T-helper 9 cell (primary cell): ENCODE measurements at regions not wholly inside any gene's neighbourhood (a gene's known extent, or its start where the extent isn't known, plus 50 kb on each side); places are given as distances from the start of the nearest gene placed in this dataset.
"Not testable (repeated sequence)": the region's sequence is repeated elsewhere in the genome, so short reads cannot be mapped to it uniquely, and the experiment has no call there.

Source experiments
- DNase-seq: peaks from one replicate; pipeline ENCODE4 v3.0.0-alpha.2; 2020

DNA sequence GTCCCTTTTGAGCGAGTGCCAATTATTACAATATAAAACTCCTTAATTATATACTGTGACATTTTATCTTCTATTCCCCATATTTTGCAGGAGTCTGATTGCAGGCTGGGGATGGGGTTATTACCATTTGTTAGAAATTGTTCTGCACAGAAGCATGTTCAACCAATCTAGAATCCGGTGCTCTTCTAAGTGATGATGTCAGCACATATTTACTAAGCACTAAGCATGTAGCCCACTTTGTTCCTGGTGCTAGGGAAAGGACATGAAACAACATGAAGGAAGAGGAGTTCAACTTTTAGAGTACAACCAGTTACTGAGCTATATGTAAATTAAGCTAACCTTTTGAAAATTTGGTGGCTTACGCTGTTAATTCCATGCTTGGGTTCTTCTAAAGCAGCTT is 52.8 kb upstream of the IL1RAPL2 start:
- no peak for DNase-seq

DNA sequence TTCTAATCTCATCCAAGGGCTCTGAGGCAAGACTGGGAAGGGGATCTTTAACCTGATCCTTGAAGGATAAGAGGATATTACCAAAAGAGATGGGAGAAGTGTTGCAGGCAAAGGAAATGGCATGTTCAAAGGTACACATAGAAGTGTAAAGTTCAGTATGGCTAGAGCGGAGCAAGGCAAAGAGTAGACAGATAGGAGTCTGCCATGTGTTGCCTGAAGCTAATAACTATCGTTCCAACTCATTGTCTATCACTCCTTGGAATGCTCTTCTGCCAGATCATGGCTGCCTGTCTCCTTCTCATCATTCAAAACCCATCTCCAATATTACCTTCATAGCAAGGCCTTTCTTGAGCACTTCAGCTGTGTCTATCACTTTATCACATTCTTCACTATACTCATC is 55.2 kb upstream of the IL1RAPL2 start:
- no peak for DNase-seq

DNA sequence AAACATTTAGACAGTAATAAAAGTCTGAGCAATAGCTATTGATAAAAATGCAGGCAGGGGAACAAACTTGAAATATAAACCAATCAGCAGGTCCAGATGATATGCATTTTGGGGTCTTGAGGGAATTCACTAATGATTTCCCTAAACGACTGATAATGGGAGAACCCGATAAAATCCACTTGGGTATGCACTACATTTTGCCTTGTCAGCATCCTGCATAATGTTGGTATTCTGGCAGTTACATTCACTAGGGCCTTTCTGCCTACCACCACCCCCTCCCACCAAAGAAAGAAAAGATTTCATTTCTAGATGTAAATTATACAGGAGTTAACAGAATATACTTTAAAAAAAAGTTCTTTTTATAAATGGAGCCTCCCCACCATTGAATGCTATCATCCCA is 63.5 kb upstream of the IL1RAPL2 start:
- no peak for DNase-seq

DNA sequence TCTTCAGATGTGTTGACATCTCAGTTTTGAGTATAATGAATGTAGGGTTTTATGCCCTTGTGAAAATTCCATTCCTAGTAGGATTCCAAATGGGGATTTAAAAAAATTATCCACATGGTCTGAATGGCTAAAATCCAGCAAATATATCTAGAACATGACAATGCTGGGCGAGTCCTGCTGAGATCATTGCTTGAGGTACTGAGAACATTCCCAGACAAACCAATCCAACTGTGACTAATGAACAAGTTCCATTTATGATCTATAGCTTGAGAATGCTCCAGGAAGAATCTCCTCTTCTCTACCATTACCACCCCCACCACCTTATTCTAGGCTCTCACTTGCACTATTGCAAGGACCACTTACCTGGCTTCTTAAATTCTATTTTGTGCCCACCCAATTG is 77.2 kb upstream of the IL1RAPL2 start:
- DNase-seq = no peak

DNA sequence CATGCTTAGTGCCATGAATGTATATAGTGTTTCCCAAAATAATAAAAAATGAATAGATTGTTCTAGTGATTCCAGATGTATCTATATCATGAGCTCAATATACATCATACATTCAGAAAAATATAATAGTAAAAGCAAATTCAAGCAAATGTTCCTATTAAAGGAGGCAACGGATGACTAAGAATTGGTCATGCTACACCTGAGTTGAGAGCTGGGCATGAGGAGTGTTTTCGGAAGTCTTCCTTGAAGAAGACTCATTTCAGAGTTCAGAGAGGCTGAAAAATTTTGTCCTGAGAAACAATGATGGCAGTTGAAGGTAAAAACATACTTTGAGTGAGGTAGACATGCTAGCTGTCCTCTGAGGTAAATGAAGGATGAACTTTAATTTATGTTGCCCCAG is 79.3 kb upstream of the IL1RAPL2 start:
- DNase-seq = no peak

DNA sequence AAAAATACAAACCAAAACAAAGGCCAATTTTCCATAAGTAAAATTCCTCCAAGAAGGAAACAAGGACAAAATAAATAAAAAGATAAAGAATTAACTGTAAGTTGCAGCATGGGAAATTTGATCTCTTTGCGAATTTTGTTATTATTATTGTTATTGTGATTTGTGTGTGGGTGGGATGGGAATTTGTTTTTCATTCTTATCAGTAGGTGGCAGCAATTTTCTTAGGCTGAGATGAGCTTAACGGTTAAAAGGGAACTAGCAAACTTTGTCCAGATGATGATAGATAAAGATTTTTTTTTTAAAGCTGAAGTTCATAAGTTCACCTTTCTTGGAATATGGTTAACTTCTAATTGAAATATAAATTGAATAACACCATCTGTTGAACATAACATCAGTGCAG is 83.2 kb upstream of the IL1RAPL2 start:
- DNase-seq = no peak

DNA sequence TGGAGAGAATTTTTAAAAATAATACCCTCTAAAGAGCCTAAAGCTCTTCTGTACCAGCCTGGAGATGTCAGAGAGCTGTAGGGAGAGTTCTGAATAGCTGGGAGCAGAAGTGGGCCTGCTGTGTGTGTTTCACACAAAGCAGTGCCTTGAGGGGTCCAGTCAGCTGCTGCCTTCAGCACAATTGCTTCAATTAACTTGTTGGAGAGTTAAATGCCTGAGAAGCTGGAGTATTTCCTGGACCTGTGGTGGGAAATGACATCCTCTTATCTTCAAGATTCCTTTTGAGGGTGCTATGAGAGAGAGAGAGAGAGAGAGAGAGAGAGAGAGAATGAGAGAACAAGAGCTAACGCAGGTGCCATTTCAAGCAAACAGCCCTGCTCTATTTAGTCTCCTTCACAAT is 96.2 kb upstream of the IL1RAPL2 start:
- DNase-seq = no peak

DNA sequence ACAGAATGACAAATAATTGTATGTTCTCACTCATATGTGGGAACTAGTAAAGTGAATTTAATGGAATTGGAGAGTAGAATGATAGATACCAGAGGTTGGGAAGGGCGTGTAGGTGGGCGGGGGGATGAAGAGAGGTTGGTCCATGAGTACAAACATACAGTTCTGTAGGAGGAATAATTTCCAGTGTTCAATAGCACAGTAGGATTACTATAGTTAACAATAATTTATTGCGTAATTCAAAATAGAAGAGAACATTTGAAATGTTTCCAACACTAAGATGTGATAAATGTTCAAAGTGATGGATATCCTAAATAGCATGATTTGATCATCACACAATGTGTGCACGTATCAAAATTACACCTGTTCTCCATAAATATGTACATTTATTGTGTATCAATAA is 106.2 kb upstream of the IL1RAPL2 start:
- DNase-seq = no peak

DNA sequence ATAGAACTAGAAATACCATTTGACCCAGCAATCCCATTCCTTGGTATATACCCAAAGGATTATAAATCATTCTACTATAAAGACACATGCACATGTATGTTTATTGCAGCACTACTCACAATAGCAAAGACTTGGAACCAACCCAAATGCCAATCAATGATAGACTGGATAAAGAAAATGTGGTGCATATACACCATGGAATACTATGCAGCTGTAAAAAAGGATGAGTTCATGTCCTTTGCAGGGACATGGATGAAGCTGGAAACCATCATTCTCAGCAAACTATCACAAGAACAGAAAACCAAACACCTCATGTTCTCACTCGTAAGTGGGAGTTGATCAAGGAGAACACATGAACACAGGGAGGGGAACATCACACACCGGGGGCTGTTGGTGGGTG is 108.9 kb upstream of the IL1RAPL2 start:
- not testable (repeated sequence) for DNase-seq

DNA sequence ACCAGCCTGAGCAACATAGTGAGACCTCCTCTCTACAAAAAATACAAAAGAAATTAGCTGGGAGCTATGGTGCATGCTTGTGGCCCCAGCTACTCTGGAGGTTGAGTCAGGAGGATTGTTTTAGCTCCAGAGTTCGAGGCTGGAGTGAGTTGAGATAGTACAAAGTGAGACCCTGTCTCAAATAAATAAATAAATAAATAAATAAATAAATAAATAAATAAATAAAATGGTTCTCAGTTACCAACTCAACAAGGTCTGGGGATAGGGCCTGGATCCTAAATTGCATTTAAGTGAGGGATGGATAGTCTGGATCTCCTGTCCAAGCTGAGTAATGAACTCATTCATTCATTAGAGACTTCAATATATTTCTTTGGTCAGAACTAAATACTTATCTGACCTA is 115.7 kb upstream of the IL1RAPL2 start:
- DNase-seq = no peak

DNA sequence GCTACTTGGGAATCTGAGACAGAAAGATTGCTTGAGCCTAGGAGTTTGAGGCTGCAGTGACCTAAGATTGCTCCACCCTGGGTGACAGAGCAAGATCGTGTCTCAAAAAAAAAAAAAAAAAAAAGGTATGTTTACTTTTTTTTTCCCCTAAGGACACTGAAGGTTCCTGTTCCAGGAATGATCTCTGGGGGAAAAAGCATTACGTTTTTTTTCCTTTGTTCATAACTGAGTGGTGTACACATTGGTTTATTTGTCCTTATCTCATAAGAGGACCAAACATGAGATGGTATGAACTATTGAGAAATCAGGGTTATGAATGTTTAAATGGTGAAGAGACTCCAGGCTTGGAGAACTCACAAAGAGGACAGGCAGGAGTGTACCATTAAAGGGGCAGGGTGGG is 120.4 kb upstream of the IL1RAPL2 start:
- DNase-seq = no peak

DNA sequence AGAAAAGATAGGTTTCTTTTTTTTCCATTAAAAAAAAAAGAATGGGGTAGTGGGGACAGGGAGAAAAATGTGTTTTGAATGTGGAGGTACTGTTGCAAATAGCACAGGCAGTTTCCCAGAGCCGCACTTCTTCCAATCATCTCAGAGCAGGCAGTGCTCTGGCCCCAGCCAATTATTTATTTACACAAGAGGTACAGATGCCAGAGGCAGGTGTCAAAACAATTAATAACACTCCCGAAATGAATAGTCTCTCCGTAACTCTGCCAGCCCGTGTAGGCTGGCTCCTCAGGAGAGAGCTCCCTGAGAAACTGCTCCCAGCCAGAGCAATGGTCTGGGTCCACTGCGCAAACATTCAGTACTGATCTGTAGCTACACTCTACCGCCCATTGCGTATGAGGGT is 130.8 kb upstream of the IL1RAPL2 start:
- no peak for DNase-seq

DNA sequence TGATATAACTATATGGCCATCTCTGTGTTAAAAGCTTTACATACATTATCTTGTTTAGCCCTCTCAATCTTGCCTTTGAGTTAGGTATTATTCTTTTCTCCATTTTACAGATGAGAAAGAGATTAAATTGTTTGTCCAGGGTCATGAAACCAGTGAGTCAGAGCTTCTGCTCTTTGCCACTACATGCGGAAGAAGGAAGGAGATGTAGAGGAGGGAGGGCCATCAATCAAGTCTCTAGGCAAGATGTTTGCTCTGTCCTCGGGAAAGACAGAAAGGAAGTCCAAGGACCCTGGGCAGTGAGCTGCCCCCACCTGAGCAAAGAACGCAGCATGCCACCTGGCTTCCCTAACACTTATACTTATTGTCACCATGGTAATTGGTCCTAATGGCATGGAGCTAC is 133.7 kb upstream of the IL1RAPL2 start:
- DNase-seq = no peak

DNA sequence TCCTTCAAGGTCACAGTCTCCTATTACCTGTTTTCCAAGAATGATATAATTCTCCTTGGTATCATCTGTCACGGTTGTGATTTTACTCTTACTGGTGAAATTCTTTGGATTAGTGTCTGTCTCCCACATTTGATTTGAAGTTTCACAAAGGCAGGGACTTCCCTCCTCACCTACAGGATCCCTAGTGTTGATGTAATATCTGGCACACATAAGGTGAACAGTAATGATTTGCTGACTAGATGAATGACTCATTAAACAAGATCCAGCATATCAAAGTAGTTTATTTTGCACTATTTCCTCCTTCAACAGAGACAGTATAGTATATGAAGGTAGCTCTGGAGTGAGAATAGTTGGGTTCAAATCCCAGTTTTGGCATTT is 135.3 kb upstream of the IL1RAPL2 start:
- DNase-seq = no peak

DNA sequence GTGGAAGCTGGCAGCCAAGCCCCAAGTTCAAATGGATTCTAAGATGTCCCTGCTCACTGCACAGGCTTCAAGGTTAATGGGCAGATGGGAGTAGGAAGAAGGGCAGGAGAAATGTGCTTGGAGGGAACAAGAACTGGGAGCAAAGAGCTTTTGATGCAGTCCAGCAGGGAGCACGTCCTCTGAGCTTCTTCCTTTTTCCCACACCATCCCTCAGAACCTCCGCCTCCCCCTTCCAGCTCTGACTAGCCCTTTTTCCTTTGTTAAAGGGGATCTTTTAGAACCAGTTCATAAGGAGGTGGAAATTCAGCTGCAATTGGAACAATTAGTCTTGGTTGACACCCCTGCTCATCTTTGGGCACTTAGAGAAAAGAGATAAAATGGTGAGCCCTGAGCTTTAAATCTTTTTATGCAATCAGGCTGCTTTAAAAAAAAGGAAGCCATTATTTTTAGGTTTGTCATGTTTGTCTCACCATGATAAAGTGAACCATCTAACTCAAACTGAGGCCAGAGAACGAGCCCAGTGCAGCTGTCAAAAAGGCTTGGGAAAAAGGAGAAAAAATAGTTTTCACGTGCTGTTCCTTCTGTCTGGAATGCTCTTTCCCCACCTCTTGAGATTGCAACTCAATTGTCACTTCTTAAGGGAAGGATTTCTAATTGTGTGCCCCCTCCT is 135.8 kb upstream of the IL1RAPL2 start:
- DNase-seq = no peak

DNA sequence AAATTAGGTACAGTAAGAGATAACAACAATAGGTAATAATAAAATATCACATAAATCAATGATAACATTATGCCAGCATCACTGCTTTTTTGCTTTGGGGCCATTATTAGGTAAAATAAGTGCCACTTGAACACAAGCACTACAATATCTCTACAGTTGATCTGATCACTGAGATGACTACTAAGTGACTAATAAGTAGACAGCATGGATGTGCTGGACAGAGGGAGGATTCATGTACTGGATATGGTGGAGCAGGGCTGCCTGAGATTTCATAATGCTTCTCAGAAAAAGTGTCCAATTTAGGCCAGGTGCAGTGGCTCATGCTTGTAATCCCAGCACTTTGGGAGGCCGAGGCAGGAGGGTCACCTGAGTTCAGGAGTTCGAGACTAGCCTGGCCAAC is 137.8 kb upstream of the IL1RAPL2 start:
- DNase-seq = no peak

DNA sequence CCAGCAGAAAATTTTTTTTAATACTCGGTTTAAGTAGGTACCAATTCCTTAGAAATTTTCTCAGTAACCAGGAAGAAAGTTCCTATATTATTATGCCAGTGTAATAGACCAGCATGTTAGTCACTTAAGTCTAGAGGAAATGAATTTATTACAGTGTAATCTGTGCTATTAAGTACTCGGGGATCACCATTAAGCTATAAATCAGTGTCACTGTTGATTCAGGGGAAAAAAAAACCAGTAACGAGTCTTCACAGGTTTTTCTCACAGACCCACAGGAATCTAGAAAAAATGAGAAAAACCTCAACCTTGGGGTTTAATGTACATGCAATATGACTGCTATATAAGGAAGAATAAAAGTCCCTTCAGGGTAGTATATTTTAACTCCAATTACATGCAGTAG is 138.3 kb upstream of the IL1RAPL2 start:
- no peak for DNase-seq

DNA sequence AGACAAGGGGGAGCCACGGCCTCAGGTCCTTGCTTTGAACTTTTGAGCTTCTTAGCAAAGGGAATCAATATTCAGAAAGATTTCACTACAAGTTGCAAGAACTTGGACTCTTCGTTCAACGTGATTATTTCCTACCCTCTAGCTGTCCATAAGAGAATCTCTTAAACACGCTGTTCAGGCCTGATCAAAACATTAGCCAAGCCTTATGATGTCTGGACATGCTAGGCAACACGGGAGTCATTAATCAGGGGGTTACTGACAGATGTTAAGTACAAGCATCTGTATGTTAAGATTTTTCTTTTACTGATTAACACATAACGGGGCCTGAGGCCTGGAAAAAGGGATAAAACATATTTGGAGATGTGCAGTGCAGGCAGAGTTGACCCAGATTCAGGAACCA is 138.9 kb upstream of the IL1RAPL2 start:
- no peak for DNase-seq

DNA sequence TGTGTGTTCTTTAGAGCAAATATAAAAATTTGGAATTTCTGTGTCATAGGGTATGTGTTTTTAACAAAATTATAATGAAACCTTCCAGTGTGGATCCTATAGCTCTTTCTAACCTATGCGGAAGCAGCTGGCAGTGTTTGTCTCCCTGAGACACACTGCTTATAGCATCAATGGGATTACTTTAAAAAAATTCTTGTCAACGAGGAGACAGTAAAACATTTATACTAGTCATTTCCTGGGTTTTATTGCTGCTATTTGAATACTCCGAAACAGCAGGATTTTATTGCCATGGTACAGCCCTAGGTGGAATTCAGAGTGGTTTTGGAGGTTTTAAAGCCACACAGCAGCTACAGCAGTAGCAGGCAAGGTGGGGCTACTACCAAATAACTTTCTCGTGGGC is 145.1 kb upstream of the IL1RAPL2 start:
- no peak for DNase-seq

DNA sequence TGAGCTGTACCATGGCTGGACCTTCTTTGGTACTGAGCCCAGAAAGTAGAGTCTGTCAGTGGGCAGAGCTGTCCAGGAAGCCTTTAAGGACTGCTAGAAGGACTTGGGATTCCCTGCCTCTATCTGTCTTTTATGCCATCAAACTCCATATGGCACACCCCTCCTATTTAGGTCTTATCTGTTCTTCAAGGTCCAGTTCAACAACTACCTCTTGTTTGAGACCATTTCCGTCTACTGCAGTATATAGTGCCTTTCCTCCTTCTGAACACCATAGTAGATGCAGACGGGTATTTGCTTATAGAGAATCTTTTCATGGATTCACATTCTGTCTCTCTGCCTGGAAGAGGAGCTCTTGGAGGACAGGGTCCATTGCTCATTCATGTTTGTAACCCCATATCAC is 146.1 kb upstream of the IL1RAPL2 start:
- DNase-seq = no peak

DNA sequence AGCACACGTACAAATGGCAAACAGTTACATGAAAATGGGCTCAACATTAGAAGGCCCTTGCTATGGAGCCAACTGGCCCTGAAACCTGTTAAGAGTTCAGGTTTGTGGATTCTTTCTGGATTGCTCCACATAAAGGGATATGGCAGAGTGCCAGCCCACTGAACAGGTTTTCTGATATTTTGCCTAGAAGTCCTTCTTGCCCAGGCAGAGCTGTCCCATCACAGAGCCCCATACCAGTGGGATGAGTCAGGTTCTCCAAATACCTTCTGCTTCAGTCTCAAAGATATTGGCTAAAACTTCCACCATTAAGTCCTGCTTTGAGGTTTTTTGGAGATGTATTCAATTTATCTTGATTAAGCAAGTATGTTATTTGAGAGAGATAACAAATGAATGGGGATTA is 146.8 kb upstream of the IL1RAPL2 start:
- DNase-seq = no peak

DNA sequence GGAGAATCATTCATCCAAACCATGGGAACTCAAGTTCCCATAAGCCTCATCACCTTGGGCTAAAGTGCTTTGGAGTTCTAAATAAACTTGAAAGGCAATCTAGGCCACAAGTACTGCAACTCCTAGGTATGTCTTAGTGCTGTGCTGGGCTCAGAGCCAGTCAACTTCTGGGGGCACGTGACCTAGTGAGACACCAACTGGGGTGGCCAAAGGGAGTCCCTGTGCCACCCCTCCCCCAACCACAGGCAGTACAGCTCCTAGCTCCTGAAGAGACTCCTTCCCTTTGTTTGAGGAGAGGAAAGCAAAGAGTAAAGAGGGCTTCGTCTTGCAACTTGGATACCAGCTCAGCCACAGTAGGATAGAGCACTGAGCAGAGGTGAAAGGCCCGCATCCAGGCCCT is 154.2 kb upstream of the IL1RAPL2 start:
- DNase-seq = no peak

DNA sequence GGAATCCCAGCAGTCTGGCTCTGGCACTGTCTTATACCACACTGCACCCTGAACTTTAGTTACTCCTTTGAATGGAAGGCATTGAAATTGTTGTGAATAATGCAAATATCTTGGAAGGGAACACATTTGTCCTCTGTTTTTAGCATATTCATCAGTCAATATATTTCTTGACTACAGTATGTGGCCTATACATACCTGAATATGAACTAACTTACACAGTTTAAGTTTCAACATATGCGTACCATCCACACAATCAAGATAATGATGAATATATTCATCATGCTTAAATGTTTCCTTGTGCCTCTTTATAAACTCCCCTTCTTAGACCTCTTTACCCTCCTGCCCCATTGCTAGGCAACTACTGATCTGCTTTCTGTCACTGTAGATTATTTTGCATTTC is 145.7 kb upstream of the ESX1 start:
- DNase-seq = no peak

DNA sequence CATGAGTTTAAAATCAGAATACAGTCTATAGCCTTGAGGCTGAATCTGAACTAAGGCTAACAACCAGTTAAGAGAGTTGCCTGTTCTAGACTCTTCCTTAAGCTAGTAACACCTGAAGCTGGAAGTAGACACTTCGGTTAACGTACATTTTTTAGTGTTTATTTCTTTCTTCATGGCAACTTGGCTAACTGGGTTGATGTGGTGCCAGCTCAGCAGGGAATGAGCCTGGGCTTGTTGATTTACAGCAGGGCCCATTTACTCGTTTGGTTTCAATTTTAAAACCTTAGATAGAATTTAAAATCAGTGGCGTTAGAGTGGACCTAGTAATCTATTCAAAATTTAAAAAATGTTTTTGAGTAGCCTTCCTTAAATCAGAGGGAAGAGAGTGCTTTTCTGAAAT is 137.6 kb upstream of the ESX1 start:
- no peak for DNase-seq

DNA sequence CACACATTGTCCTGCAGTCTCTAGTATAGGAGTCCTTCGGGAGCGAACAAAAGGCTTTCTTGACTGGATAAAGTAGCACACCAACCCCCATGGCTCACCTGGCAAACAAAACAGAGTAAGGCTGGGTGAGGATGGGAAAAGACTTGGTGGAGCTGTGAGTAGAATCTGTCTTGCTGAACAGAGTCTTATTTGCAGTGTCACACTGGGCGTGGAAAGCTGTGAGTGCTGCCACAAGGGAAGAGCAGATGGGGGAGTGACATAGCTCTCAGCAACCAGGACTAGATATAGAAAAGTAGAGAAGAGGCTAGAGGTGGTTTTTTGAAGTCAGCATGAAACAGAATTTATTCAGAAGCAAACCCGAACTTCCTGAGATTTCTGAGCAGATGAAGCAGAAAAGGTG is 137.2 kb upstream of the ESX1 start:
- DNase-seq = no peak

DNA sequence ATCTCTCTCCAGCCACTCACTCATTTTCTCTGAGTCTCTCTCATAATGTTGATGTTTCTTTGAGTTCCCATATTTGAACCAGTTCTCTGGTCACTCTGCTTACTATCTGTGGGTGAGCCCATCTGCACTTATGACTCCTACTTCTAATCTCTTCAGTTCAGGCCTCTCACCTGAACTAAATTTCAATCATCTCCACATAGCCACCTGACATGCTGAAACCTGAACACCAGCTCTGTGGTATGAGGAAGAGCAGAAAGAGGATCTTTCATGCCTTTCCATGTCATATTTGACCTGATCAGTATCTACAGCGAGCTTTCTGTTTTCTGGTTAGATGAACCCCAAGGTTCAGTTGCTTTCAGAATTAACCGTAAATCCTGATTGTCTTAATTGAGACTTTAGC is 122.2 kb upstream of the ESX1 start:
- DNase-seq = no peak
